ENCODE measurements at regions not wholly inside any gene's neighbourhood (a gene's known extent, or its start where the extent isn't known, plus 50 kb on each side); places are given as distances from the start of the nearest gene placed in this dataset.

- Histone ChIP-seq H3K4me3 (no peak overlapping the region), H3K27me3 (no peaks in the 10 kb centered on the region), H3K4me1 (no peaks in the 10 kb centered on the region), H3K36me3 (no peaks in the 10 kb centered on the region), H3K27ac (no peak overlapping the region), H3K9me3 (no peaks in the 10 kb centered on the region)
- DNase-seq = no peak
- TF ChIP-seq CTCF (IDR thresholded peaks at IDR 0.05) (no peak), POLR2A (IDR thresholded peaks at IDR 0.05) (no peak)
- intact Hi-C loops (cut with DNase I; ENCODE audit: low total_unique reads) = no loop called here
Observed at GRCh38 chr16:66014221-66014620, 352.3 kb upstream of the CDH5 start.

GRCh38 chr16:66013486-66013885 lies 353.0 kb upstream of the CDH5 start:
- no peaks in the 10 kb centered on the region for H3K36me3 ChIP-seq
- no peaks in the 10 kb centered on the region for H3K4me1 ChIP-seq
- intact Hi-C loops (cut with DNase I; ENCODE audit: low total_unique reads) = no loop called here
- no peaks in the 10 kb centered on the region for H3K9me3 ChIP-seq
- H3K27ac ChIP-seq = no peak overlapping the region
- no peaks in the 10 kb centered on the region for H3K27me3 ChIP-seq
- no peak for DNase-seq
- no peak overlapping the region for H3K4me3 ChIP-seq
- TF ChIP-seq CTCF (IDR thresholded peaks at IDR 0.05) (no peak), POLR2A (IDR thresholded peaks at IDR 0.05) (no peak)

- no peak overlapping the region for H3K4me3 ChIP-seq
- no peak for DNase-seq
- TF ChIP-seq POLR2A (IDR thresholded peaks at IDR 0.05) = no peak
- TF ChIP-seq CTCF (IDR thresholded peaks at IDR 0.05) = no peak
- H3K4me1 ChIP-seq = no peaks in the 10 kb centered on the region
- no peaks in the 10 kb centered on the region for H3K27me3 ChIP-seq
- H3K27ac ChIP-seq = no peak overlapping the region
- H3K36me3 ChIP-seq = no peaks in the 10 kb centered on the region
- H3K9me3 ChIP-seq = no peaks in the 10 kb centered on the region
- intact Hi-C loops (cut with DNase I; ENCODE audit: low total_unique reads) = no loop called here
Observed at GRCh38 chr16:66008136-66008535, 358.4 kb upstream of the CDH5 start.

GRCh38 chr16:66007717-66008116 lies 358.8 kb upstream of the CDH5 start:
- H3K9me3 ChIP-seq = no peaks in the 10 kb centered on the region
- intact Hi-C loops (cut with DNase I; ENCODE audit: low total_unique reads) = no loop called here
- no peaks in the 10 kb centered on the region for H3K27me3 ChIP-seq
- DNase-seq = no peak
- H3K36me3 ChIP-seq = no peaks in the 10 kb centered on the region
- no peak overlapping the region for H3K4me3 ChIP-seq
- H3K4me1 ChIP-seq = no peaks in the 10 kb centered on the region
- no peak overlapping the region for H3K27ac ChIP-seq
- TF ChIP-seq CTCF (IDR thresholded peaks at IDR 0.05) (no peak), POLR2A (IDR thresholded peaks at IDR 0.05) (no peak)

- no peak for TF ChIP-seq CTCF (IDR thresholded peaks at IDR 0.05)
- TF ChIP-seq POLR2A (IDR thresholded peaks at IDR 0.05) = no peak
- no peaks in the 10 kb centered on the region for H3K36me3 ChIP-seq
- H3K4me3 ChIP-seq = no peak overlapping the region
- H3K27ac ChIP-seq = no peak overlapping the region
- no peaks in the 10 kb centered on the region for H3K27me3 ChIP-seq
- intact Hi-C loops (cut with DNase I; ENCODE audit: low total_unique reads) = no loop called here
- no peaks in the 10 kb centered on the region for H3K9me3 ChIP-seq
- H3K4me1 ChIP-seq = no peaks in the 10 kb centered on the region
- DNase-seq = no peak
Observed at GRCh38 chr16:66006485-66006884, 360.0 kb upstream of the CDH5 start.

All from uterus (tissue), 3 donors.